ENCODE measurements at regions not wholly inside any gene's neighbourhood (a gene's known extent, or its start where the extent isn't known, plus 50 kb on each side); places are given as distances from the start of the nearest gene placed in this dataset.

DNA sequence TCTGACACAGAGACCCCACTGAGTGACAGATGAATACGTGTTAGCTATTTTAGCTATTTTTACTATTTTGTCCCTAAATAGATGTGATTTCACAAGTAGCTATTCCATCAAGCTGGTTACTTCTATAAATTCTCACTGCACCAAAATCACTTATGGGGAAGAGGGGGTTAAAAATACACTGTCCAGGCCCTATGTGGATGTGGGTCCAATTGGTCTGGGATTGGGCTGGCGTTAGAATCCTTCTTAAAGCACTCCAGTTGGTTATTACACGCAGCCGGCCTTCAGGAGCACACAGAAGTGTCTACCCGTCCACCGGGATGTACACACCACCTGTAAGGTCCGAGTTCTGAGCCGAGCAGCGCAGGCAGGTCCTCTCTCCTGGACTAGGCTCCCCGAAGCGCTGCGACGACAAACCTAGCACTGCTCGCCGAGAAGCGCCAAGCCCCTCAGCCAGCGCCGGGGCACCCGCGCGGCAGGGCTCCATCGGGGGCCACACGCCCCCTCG lies 222.3 kb upstream of the MKLN1 start:
- peaks cover 27 to 52% (median 47%) of the 10 kb centered on the region in 10 experiments for H3K4me1 ChIP-seq
- H3K27ac ChIP-seq = peak overlapping the region; percentile 42 to 98 (median 92); a peak in 20 of 22 replicates
- H3K4me2 ChIP-seq = peak overlapping the region; percentile 83 to 99 (median 97)
- H3K4me3 ChIP-seq = peak overlapping the region; percentile 75 to 99 (median 87)
- peak overlapping the region; percentile 87 to 99 (median 92) for H3K9ac ChIP-seq
- H3K36me3 ChIP-seq = peaks cover 0 to 39% (median 17%) of the 10 kb centered on the region in 11 experiments; a peak in 13 of 22 replicates
- TF ChIP-seq Cebpa-rat (IDR thresholded peaks at IDR 0.05) = no peak
- H3K9me3 ChIP-seq (replicated peaks in 1 of 11) = no peaks in the 10 kb centered on the region
- H4K20me1 ChIP-seq = peaks cover 33 to 58% (median 52%) of the 10 kb centered on the region in 11 experiments; a peak in 20 of 22 replicates
- H3K27me3 ChIP-seq = peaks cover 0 to 18% (median 7%) of the 10 kb centered on the region in 11 experiments; a peak in 7 of 22 replicates

DNA sequence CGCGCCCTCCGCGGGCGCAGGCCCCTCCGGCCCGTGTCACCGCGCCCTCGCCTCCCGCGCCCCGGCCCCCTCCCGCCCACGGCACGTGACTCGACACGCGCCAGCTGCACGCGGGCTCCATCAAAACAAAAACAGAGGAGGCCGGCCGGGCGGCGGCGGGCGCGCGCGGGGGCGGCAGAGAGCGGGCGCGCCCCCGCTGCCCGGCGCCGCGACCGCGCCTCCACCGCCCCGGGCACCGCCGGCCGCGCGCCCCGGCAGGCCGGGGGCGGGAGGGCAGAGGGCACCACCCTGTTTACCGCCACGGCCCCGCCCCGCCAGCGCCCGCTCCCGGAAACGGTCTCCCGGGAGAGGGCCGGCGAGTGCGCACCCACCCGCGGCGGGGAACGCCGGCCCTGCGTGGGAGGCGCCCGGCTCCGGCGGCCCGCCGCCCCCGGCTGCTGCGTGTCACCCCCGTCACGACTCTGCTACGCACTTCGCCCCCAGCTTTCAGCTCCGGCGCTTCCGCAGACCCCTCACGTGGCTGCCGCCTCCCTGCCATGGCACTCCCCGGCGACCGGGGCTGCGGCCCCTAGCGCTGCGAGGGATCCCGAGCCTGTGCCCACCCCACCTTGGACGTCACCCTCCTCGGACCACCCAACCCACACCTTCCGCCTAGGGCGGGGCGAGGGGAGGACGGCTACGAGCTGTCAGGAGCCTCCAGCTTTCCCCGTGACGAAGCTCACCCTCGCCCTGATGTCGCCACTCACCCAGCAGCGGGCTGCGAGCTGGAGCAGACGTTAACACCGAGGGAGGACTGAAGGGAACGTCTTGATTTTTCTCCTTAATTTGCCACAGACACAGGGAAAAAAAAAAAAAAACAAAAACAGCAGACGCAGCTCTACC lies 221.6 kb upstream of the MKLN1 start:
- H3K4me1 ChIP-seq = peaks cover 34 to 59% (median 54%) of the 10 kb centered on the region in 10 experiments
- peaks cover 0 to 18% (median 7%) of the 10 kb centered on the region in 11 experiments; a peak in 7 of 22 replicates for H3K27me3 ChIP-seq
- H3K27ac ChIP-seq = peak overlapping the region; percentile 78 to 98 (median 92)
- H3K4me2 ChIP-seq = peak overlapping the region; percentile 83 to 99 (median 97)
- TF ChIP-seq Cebpa-rat (IDR thresholded peaks at IDR 0.05) = no peak
- peak overlapping the region; percentile 75 to 99 (median 87) for H3K4me3 ChIP-seq
- H3K9me3 ChIP-seq (replicated peaks in 1 of 11) = no peaks in the 10 kb centered on the region
- peaks cover 33 to 51% (median 45%) of the 10 kb centered on the region in 11 experiments; a peak in 20 of 22 replicates for H4K20me1 ChIP-seq
- peak overlapping the region; percentile 87 to 99 (median 92) for H3K9ac ChIP-seq
- peaks cover 0 to 32% (median 13%) of the 10 kb centered on the region in 11 experiments; a peak in 12 of 22 replicates for H3K36me3 ChIP-seq

DNA sequence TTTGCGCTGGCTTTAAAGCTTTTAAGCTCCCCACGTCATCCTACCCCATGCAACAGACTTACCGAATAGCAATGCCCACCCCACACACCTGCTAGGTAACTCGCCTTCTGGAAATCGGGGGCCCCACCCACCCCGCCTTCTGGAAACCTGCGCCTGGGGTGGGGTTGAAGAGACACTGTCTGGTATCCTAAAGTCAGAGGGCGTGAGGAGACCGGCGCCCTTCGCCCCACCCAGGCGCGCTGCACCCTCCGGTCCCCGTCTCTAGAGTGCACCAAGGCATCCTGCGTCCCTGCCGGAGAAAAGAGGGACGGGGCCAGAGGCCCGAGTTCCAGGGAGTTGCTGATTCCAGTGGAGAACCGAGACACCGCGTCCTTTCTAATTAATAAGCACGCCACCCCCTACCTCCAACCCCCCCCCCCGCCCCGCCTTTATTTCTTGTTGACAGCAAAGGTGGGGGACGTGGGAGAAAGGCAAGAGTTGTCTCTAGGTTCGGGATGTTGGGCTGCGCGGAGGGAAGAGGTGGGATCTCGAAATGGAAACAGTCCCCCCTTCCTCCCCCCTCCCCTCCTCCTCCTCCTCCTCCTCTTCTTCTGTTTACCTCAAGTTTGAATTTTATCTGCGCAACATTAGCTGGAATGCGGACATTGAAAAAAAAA lies 220.9 kb upstream of the MKLN1 start:
- Histone ChIP-seq H4K20me1 (peaks cover 33 to 44% (median 39%) of the 10 kb centered on the region in 11 experiments; a peak in 20 of 22 replicates), H3K27me3 (peaks cover 0 to 18% (median 7%) of the 10 kb centered on the region in 11 experiments; a peak in 7 of 22 replicates), H3K4me1 (peaks cover 41 to 63% (median 59%) of the 10 kb centered on the region in 10 experiments), H3K9me3 (replicated peaks in 1 of 11) (no peaks in the 10 kb centered on the region), H3K4me3 (peak overlapping the region; percentile 75 to 99 (median 87)), H3K4me2 (peak overlapping the region; percentile 86 to 99 (median 97)), H3K36me3 (peaks cover 0 to 26% (median 5%) of the 10 kb centered on the region in 11 experiments; a peak in 12 of 22 replicates), H3K9ac (peak overlapping the region; percentile 87 to 99 (median 92)), H3K27ac (peak overlapping the region; percentile 84 to 98 (median 92))
- TF ChIP-seq Cebpa-rat (IDR thresholded peaks at IDR 0.05) = no peak

GRCh38 chr7:131107337-131108211 lies 220.1 kb upstream of the MKLN1 start:
- no peak for TF ChIP-seq Cebpa-rat (IDR thresholded peaks at IDR 0.05)

GRCh38 chr7:131108212-131108940 lies 219.3 kb upstream of the MKLN1 start:
- peaks cover 0 to 18% (median 7%) of the 10 kb centered on the region in 11 experiments; a peak in 7 of 22 replicates for H3K27me3 ChIP-seq
- H3K4me2 ChIP-seq = peak overlapping the region; percentile 86 to 99 (median 97)
- H3K4me1 ChIP-seq = peaks cover 49 to 67% (median 60%) of the 10 kb centered on the region in 10 experiments
- peaks cover 0 to 13% (median 5%) of the 10 kb centered on the region in 11 experiments; a peak in 9 of 22 replicates for H3K36me3 ChIP-seq
- no peaks in the 10 kb centered on the region for H3K9me3 ChIP-seq (replicated peaks in 1 of 11)
- H3K27ac ChIP-seq = peak overlapping the region; percentile 84 to 98 (median 92)
- H3K4me3 ChIP-seq = peak overlapping the region; percentile 75 to 99 (median 87)
- TF ChIP-seq Cebpa-rat (IDR thresholded peaks at IDR 0.05) = no peak
- H4K20me1 ChIP-seq = peaks cover 22 to 30% (median 23%) of the 10 kb centered on the region in 11 experiments; a peak in 20 of 22 replicates
- H3K9ac ChIP-seq = peak overlapping the region; percentile 87 to 99 (median 92)

More at GRCh38 chr7:131107337-131108211, 220.1 kb upstream of the MKLN1 start:
- peak overlapping the region; percentile 75 to 99 (median 87) for H3K4me3 ChIP-seq
- peaks cover 0 to 18% (median 7%) of the 10 kb centered on the region in 11 experiments; a peak in 7 of 22 replicates for H3K27me3 ChIP-seq
- peaks cover 30 to 38% (median 31%) of the 10 kb centered on the region in 11 experiments; a peak in 20 of 22 replicates for H4K20me1 ChIP-seq
- peak overlapping the region; percentile 86 to 99 (median 97) for H3K4me2 ChIP-seq
- H3K9ac ChIP-seq = peak overlapping the region; percentile 87 to 99 (median 92)
- peaks cover 0 to 18% (median 5%) of the 10 kb centered on the region in 11 experiments; a peak in 9 of 22 replicates for H3K36me3 ChIP-seq
- peaks cover 49 to 65% (median 60%) of the 10 kb centered on the region in 10 experiments for H3K4me1 ChIP-seq
- no peaks in the 10 kb centered on the region for H3K9me3 ChIP-seq (replicated peaks in 1 of 11)
- peak overlapping the region; percentile 84 to 98 (median 92) for H3K27ac ChIP-seq

- peak overlapping the region; percentile 87 to 99 (median 92) for H3K9ac ChIP-seq
- no peak for TF ChIP-seq Cebpa-rat (IDR thresholded peaks at IDR 0.05)
- H3K27ac ChIP-seq = peak overlapping the region; percentile 84 to 98 (median 92)
- H3K27me3 ChIP-seq = peaks cover 0 to 18% (median 7%) of the 10 kb centered on the region in 11 experiments; a peak in 7 of 22 replicates
- H3K4me1 ChIP-seq = peaks cover 43 to 60% (median 53%) of the 10 kb centered on the region in 10 experiments
- peaks cover 14 to 21% (median 15%) of the 10 kb centered on the region in 11 experiments; a peak in 20 of 22 replicates for H4K20me1 ChIP-seq
- H3K36me3 ChIP-seq = peaks cover 0 to 4% (median 0%) of the 10 kb centered on the region in 11 experiments; a peak in 2 of 22 replicates
- peak overlapping the region; percentile 86 to 99 (median 97) for H3K4me2 ChIP-seq
- H3K4me3 ChIP-seq = peak overlapping the region; percentile 53 to 99 (median 86)
- H3K9me3 ChIP-seq (replicated peaks in 1 of 11) = no peaks in the 10 kb centered on the region
These were observed 218.5 kb upstream of the MKLN1 start for GRCh38 chr7:131109011-131109758.

Measured in BLaER1 treated with 17β-estradiol and CSF1 and Interleukin-3, amounts not matched to agents 10 nM and 100 nM (cell line).